Neuronal stem cell (in vitro differentiated cells): ENCODE measurements at regions not wholly inside any gene's neighbourhood (a gene's known extent, or its start where the extent isn't known, plus 50 kb on each side); places are given as distances from the start of the nearest gene placed in this dataset.

Experiments used
- DNase-seq: peaks from one replicate; pipeline ENCODE4 v3.0.0-alpha.2; 2013; ENCODE audit warnings: low spot score
- H2AFZ ChIP-seq: one replicate; pipeline ENCODE4 v1.6.1; 2013; ENCODE audit warnings: mild to moderate bottlenecking, low read length, inconsistent platforms
- H2AK5ac ChIP-seq: 2 replicates; pipeline ENCODE4 v1.6.1; 2013; ENCODE audit warnings: low read depth, mild to moderate bottlenecking, inconsistent platforms, low read length, moderate library complexity, mixed read lengths
- H2BK120ac ChIP-seq: 2 replicates; pipeline ENCODE4 v1.6.1; 2013; ENCODE audit warnings: low read depth, mild to moderate bottlenecking, inconsistent platforms, low read length, moderate library complexity, mixed read lengths
- H2BK12ac ChIP-seq: one replicate; pipeline ENCODE4 v1.6.1; 2013; ENCODE audit warnings: low read length, inconsistent platforms
- H2BK15ac ChIP-seq: 2 replicates; pipeline ENCODE4 v1.6.1; 2013; ENCODE audit warnings: mild to moderate bottlenecking, low read length, inconsistent platforms, mixed read lengths
- H2BK5ac ChIP-seq: one replicate; pipeline ENCODE4 v1.6.1; 2013; ENCODE audit warnings: inconsistent platforms, mild to moderate bottlenecking, low read length, moderate library complexity
- H3K14ac ChIP-seq: one replicate; pipeline ENCODE4 v1.6.1; 2013; ENCODE audit warnings: low read length, inconsistent platforms
- H3K18ac ChIP-seq: 2 replicates; pipeline ENCODE4 v1.6.1; 2013; ENCODE audit warnings: low read length, inconsistent platforms
- H3K23ac ChIP-seq: 2 replicates; pipeline ENCODE4 v1.6.1; 2013; ENCODE audit warnings: low read depth, mild to moderate bottlenecking, mixed read lengths, low read length, inconsistent platforms; ENCODE audit not compliant: poor library complexity
- H3K27ac ChIP-seq: replicated peaks from 3 replicates; pipeline ENCODE4 v1.5.1; 2013; ENCODE audit warnings: low read length, inconsistent platforms
- H3K27me3 ChIP-seq, 3 experiments: 2 replicates each; pipeline ENCODE4 v1.6.1; 2013; ENCODE audit warnings: low read length in 3 of 3, mild to moderate bottlenecking in 2 of 3, inconsistent platforms in 1 of 3, low read depth in 1 of 3, mixed read lengths in 1 of 3, moderate library complexity in 1 of 3; ENCODE audit not compliant: control insufficient read depth in 3 of 3, insufficient read depth in 3 of 3
- H3K36me3 ChIP-seq, 2 donors: replicated peaks in 1 of 2; 2 replicates each; pipeline ENCODE4 v1.6.1; 2013; ENCODE audit warnings: low read length in 2 of 2; ENCODE audit not compliant: control insufficient read depth in 2 of 2, insufficient read depth in 2 of 2
- H3K4ac ChIP-seq: 2 replicates; pipeline ENCODE4 v1.6.1; 2013; ENCODE audit warnings: inconsistent platforms, mild to moderate bottlenecking, low read length, moderate library complexity
- H3K4me1 ChIP-seq, 2 donors: 1 replicate in 1 of 2; 2 replicates in 1 of 2; pipeline ENCODE4 v1.6.1; 2013; ENCODE audit warnings: low read length in 2 of 2, low read depth in 1 of 2; ENCODE audit not compliant: control insufficient read depth in 2 of 2, insufficient read depth in 1 of 2
- H3K4me2 ChIP-seq: one replicate; pipeline ENCODE4 v1.6.1; 2013; ENCODE audit warnings: mild to moderate bottlenecking, low read length, inconsistent platforms; ENCODE audit not compliant: insufficient read depth, poor library complexity, severe bottlenecking
- H3K4me3 ChIP-seq, 2 donors: 2 replicates each; pipeline ENCODE4 v1.5.1; 2013; ENCODE audit warnings: low read length in 2 of 2, mild to moderate bottlenecking in 2 of 2, inconsistent platforms in 1 of 2, moderate library complexity in 1 of 2
- H3K79me1 ChIP-seq: one replicate; pipeline ENCODE4 v1.6.1; 2013; ENCODE audit warnings: low read depth, mild to moderate bottlenecking, inconsistent platforms, low read length, moderate library complexity
- H3K9ac ChIP-seq: one replicate; pipeline ENCODE4 v1.6.1; 2013; ENCODE audit warnings: mild to moderate bottlenecking, low read depth, low read length, inconsistent platforms; ENCODE audit not compliant: poor library complexity
- H3K9me3 ChIP-seq, 2 donors: replicated peaks in 1 of 2; 2 replicates each; pipeline versions ENCODE3 to v1.6.1; 2013; ENCODE audit warnings: low read length in 2 of 2, mild to moderate bottlenecking in 2 of 2, inconsistent platforms in 1 of 2, low read depth in 1 of 2, mixed read lengths in 1 of 2, moderate library complexity in 1 of 2; ENCODE audit not compliant: control insufficient read depth in 2 of 2, insufficient read depth in 1 of 2
- H4K8ac ChIP-seq: one replicate; pipeline ENCODE4 v1.6.1; 2013; ENCODE audit warnings: low read depth, mild to moderate bottlenecking, inconsistent platforms, low read length, moderate library complexity
- H4K91ac ChIP-seq: one replicate; pipeline ENCODE4 v1.6.1; 2013; ENCODE audit warnings: low read length, low read depth, mild to moderate bottlenecking, inconsistent platforms; ENCODE audit not compliant: poor library complexity
- WGBS, 2 donors: extraction: QIAGEN DNeasy Blood & Tissue Kit; methylation state at CpG; one replicate each; pipeline ENCODE4 v1.1.7; 2013; ENCODE audit warnings: missing lambda C conversion rate in 2 of 2, mixed read lengths in 1 of 2; ENCODE audit not compliant: insufficient read length in 2 of 2, insufficient replicate concordance in 1 of 2; ENCODE audit errors: extremely low coverage in 2 of 2; 5-methylcytosine and 5-hydroxymethylcytosine counted together

DNA sequence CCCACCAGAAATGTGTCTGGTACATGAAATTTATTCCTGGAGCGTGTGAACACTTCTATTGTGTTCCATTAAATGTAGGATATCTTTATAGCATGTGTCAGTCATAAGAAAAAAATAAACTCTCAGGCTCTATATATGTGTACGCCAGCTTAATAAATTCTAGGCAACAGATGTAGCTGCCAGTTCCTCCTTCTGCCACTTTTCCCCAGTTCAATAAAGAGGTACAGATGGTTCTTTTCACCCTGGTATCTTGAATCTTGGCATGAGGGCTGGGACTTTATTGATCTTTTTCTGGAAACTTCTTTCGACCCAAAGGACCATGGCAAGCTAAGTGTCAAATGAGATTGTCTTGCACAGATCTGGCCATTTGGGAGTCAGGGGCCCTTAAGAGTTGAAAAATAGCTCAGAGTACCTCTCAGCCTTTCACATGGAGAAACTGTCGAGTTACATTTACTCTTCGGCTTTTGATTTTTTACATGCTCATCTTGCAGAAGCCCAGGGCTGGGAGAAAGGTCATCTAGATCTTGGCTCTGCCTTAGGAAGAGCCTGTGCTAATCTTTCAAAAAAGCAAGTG is 240.9 kb downstream of the DOK5 start:
- no peaks in the 10 kb centered on the region for H3K79me1 ChIP-seq
- H3K14ac ChIP-seq, result no peak overlapping the region
- no peaks in the 10 kb centered on the region for H3K9me3 ChIP-seq
- no peak overlapping the region for H4K91ac ChIP-seq
- no peaks in the 10 kb centered on the region for H3K4me1 ChIP-seq
- H2BK15ac ChIP-seq, result no peak overlapping the region
- no peaks in the 10 kb centered on the region for H3K27me3 ChIP-seq
- H2AFZ ChIP-seq, result no peak overlapping the region
- H3K4me2 ChIP-seq, result no peak overlapping the region
- H4K8ac ChIP-seq, result no peak overlapping the region
- DNase-seq, result no peak
- no peak overlapping the region for H3K23ac ChIP-seq
- no peaks in the 10 kb centered on the region for H3K36me3 ChIP-seq
- H3K4ac ChIP-seq, result no peak overlapping the region
- H2BK120ac ChIP-seq, result no peak overlapping the region
- H2AK5ac ChIP-seq, result no peak overlapping the region
- H2BK5ac ChIP-seq, result no peak overlapping the region
- H3K18ac ChIP-seq, result no peak overlapping the region
- no peak overlapping the region for H3K27ac ChIP-seq
- no peak overlapping the region for H3K9ac ChIP-seq
- WGBS, 2 donors, result no CpG with 5 or more reads among the region's 5 CpGs
- no peak overlapping the region for H2BK12ac ChIP-seq
- no peak overlapping the region for H3K4me3 ChIP-seq

GRCh38 chr20:54714817-54715216 is 239.4 kb downstream of the DOK5 start:
- H2BK15ac ChIP-seq, result no peak overlapping the region
- no peak overlapping the region for H2AFZ ChIP-seq
- H3K4me2 ChIP-seq, result no peak overlapping the region
- H3K14ac ChIP-seq, result no peak overlapping the region
- H3K4me1 ChIP-seq, result no peaks in the 10 kb centered on the region
- no peak overlapping the region for H3K23ac ChIP-seq
- no peak overlapping the region for H3K18ac ChIP-seq
- H2BK12ac ChIP-seq, result no peak overlapping the region
- no peak overlapping the region for H4K91ac ChIP-seq
- no peaks in the 10 kb centered on the region for H3K79me1 ChIP-seq
- DNase-seq, result no peak
- WGBS, 2 donors, result no CpG with 5 or more reads among the region's 3 CpGs
- no peak overlapping the region for H2BK5ac ChIP-seq
- no peak overlapping the region for H2BK120ac ChIP-seq
- no peaks in the 10 kb centered on the region for H3K9me3 ChIP-seq
- H3K9ac ChIP-seq, result no peak overlapping the region
- H3K4ac ChIP-seq, result no peak overlapping the region
- H3K4me3 ChIP-seq, result no peak overlapping the region
- H3K27ac ChIP-seq, result no peak overlapping the region
- no peaks in the 10 kb centered on the region for H3K36me3 ChIP-seq
- no peaks in the 10 kb centered on the region for H3K27me3 ChIP-seq
- no peak overlapping the region for H2AK5ac ChIP-seq
- no peak overlapping the region for H4K8ac ChIP-seq

GRCh38 chr20:54713727-54714126 is 238.3 kb downstream of the DOK5 start:
- WGBS, 2 donors, result no CpG with 5 or more reads among the region's 4 CpGs
- Histone ChIP-seq H2BK120ac (no peak overlapping the region), H3K4ac (no peak overlapping the region)

DNA sequence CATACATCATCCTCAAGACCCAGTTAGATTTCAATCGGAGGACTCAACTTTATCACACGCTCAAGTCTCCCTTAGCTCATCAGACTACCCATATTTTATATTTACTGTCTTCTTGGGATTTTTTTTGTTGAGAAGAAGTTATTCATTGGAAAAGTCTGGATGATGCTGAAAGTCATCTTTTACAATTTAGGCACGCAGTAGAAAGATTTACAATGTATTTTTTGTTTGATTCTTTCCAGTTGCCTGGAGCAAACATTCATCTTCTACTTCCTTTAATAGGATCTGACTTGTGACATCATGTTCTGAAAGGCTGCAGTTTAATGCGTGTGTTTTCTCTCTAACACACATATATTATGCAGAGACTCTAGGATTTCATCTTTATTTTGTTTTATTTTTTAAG is 235.7 kb downstream of the DOK5 start:
- H4K91ac ChIP-seq, result no peak overlapping the region
- H3K4me1 ChIP-seq, result no peaks in the 10 kb centered on the region
- H3K4me2 ChIP-seq, result no peak overlapping the region
- H4K8ac ChIP-seq, result no peak overlapping the region
- H3K23ac ChIP-seq, result no peak overlapping the region
- H3K36me3 ChIP-seq, result no peaks in the 10 kb centered on the region
- H3K79me1 ChIP-seq, result no peaks in the 10 kb centered on the region
- no peak overlapping the region for H2BK120ac ChIP-seq
- H3K9me3 ChIP-seq, result no peaks in the 10 kb centered on the region
- no peak overlapping the region for H3K9ac ChIP-seq
- H2BK12ac ChIP-seq, result no peak overlapping the region
- no peak overlapping the region for H2BK5ac ChIP-seq
- no peaks in the 10 kb centered on the region for H3K27me3 ChIP-seq
- no peak overlapping the region for H3K27ac ChIP-seq
- H3K4ac ChIP-seq, result no peak overlapping the region
- H3K14ac ChIP-seq, result no peak overlapping the region
- no peak overlapping the region for H3K18ac ChIP-seq
- no peak overlapping the region for H2AFZ ChIP-seq
- no peak for DNase-seq
- no peak overlapping the region for H3K4me3 ChIP-seq
- no peak overlapping the region for H2BK15ac ChIP-seq
- H2AK5ac ChIP-seq, result no peak overlapping the region
- WGBS, 2 donors, result no CpG with 5 or more reads among the region's 4 CpGs

More at GRCh38 chr20:54713727-54714126, 238.3 kb downstream of the DOK5 start:
- Histone ChIP-seq H3K4me2 (no peak overlapping the region), H2BK5ac (no peak overlapping the region), H3K27ac (no peak overlapping the region), H2BK12ac (no peak overlapping the region), H4K91ac (no peak overlapping the region), H4K8ac (no peak overlapping the region), H3K4me3 (no peak overlapping the region), H3K79me1 (no peaks in the 10 kb centered on the region), H2BK15ac (no peak overlapping the region), H3K14ac (no peak overlapping the region), H3K23ac (no peak overlapping the region), H3K4me1 (no peaks in the 10 kb centered on the region), H2AFZ (no peak overlapping the region), H2AK5ac (no peak overlapping the region), H3K18ac (no peak overlapping the region), H3K9me3 (no peaks in the 10 kb centered on the region), H3K36me3 (no peaks in the 10 kb centered on the region), H3K9ac (no peak overlapping the region), H3K27me3 (no peaks in the 10 kb centered on the region)
- no peak for DNase-seq
